Heart right ventricle (tissue), 16 donors: ENCODE measurements at regions not wholly inside any gene's neighbourhood (a gene's known extent, or its start where the extent isn't known, plus 50 kb on each side); places are given as distances from the start of the nearest gene placed in this dataset.
"Not testable (repeated sequence)": the region's sequence is repeated elsewhere in the genome, so short reads cannot be mapped to it uniquely, and the experiment has no call there.

Source experiments
- ATAC-seq, 8 donors: fragments of 200-7000 bp; cut with Tn5 transposase; one replicate each; pipeline ENCODE4 v1.9.1; 2020; ENCODE audit warnings: mild to moderate bottlenecking in 8 of 8, moderate library complexity in 8 of 8, moderate number of reproducible peaks in 1 of 8
- DNase-seq, 2 donors: peaks; one replicate each; pipeline ENCODE4 v3.0.0-alpha.2; 2020
- H3K27ac ChIP-seq, 10 donors: fragments of 200-600 bp; sonication (generic) in 2 of 10; one replicate each; pipeline versions ENCODE4 v1.5.0 to v1.8.0; 2020 to 2022; ENCODE audit warnings: mild to moderate bottlenecking in 3 of 10
- H3K27me3 ChIP-seq, 7 donors: fragments of 200-600 bp; one replicate each; pipeline ENCODE4 v1.8.0; 2021 to 2022; ENCODE audit warnings: mild to moderate bottlenecking in 2 of 7
- H3K36me3 ChIP-seq, 9 donors: fragments of 200-600 bp; sonication (generic) in 1 of 9; one replicate each; pipeline versions ENCODE4 v1.5.0 to v1.8.0; 2020 to 2022; ENCODE audit warnings: mild to moderate bottlenecking in 2 of 9
- H3K4me1 ChIP-seq, 9 donors: fragments of 200-600 bp; sonication (generic) in 1 of 9; one replicate each; pipeline versions ENCODE4 v1.5.0 to v1.8.0; 2020 to 2022; ENCODE audit warnings: mild to moderate bottlenecking in 4 of 9
- H3K4me3 ChIP-seq, 10 donors: fragments of 200-600 bp; sonication (generic) in 2 of 10; one replicate each; pipeline versions ENCODE4 v1.5.0 to v1.8.0; 2020 to 2022; ENCODE audit warnings: mild to moderate bottlenecking in 7 of 10, moderate library complexity in 2 of 10
- H3K9me3 ChIP-seq, 11 donors: fragments of 200-600 bp in 10 of 11; sonication (generic) in 2 of 11; one replicate each; pipeline versions ENCODE4 v1.5.0 to v1.8.0; 2013 to 2022; ENCODE audit warnings: mild to moderate bottlenecking in 2 of 11, control low read depth in 1 of 11, moderate library complexity in 1 of 11
- WGBS, 2 donors: extraction: QIAGEN DNeasy Blood & Tissue Kit; methylation state at CpG; one replicate each; pipeline ENCODE4 v1.1.7; 2013; ENCODE audit warnings: inconsistent platforms in 1 of 2; 5-methylcytosine and 5-hydroxymethylcytosine counted together
- intact Hi-C, 10 donors: fragments of 100-400 bp; cut with DNase I; formaldehyde crosslinking; loops; one replicate each; pipeline versions ENCODE4 v1.11.1 to v1.14.2; 2022
- donor health status: Arrhythmogenic right ventricular cardiomyopathy.
- donor health status: ischemic (EF 13 %, LVEDD 7.1; RV severe dilation, severe dysfunction).
- donor health status: healthy with polysubstance abuse.
- donor health status: DM: no; HTN: yes; CAD: no.
- donor health status: DM: no; HTN: no; CAD: no.
- donor health status: ischemic (EF 25% LVEDD 6.9; RV normal size, moderate dysfunction).
- donor health status: ischemic (EF 25% LVEDD 5.7; RV mildly dilated, moderate dysfunction).
- donor health status: healthy.
- donor health status: DM: yes; HTN: yes; CAD: no.
- donor health status: Ischemic cardiomyopathy.
- donor health status: ischemic (EF 35%, LVEDD 5.7; RV mildly dilated, moderate dysfunction).
- donor health status: nonischemic (EF 11% LVEDD 7.7; RV severe dilation, severe dysfunction).
- donor health status: DM: yes; HTN: yes; CAD: no.
- donor health status: PGD.
- donor health status: ischemic (EF 29% LVEDD 5.4; RV normal size, mild dysfunction).
- donor health status: nonischemic (EF 23%, LVEDD 6.1; RV moderate dilation, normal function).

GRCh38 chr21:7129884-7130710, 3391.3 kb upstream of the TPTE start:
- H3K27me3 ChIP-seq, DNase-seq, H3K4me1 ChIP-seq, H3K27ac ChIP-seq, H3K4me3 ChIP-seq, H3K36me3 ChIP-seq, H3K9me3 ChIP-seq, intact Hi-C loops: not testable (repeated sequence)
- no CpG with 5 or more reads among the region's 25 CpGs for WGBS, 2 donors
- ATAC-seq = peak in 1 of 8 donors; percentile 44
